GM08714 (cell line): ENCODE measurements at regions not wholly inside any gene's neighbourhood (a gene's known extent, or its start where the extent isn't known, plus 50 kb on each side); places are given as distances from the start of the nearest gene placed in this dataset.
"Not testable (repeated sequence)": the region's sequence is repeated elsewhere in the genome, so short reads cannot be mapped to it uniquely, and the experiment has no call there.

Experiments used
- H3K4me3 ChIP-seq: fragments of 200-500 bp; sonication (Bioruptor generic); 2 replicates; pipeline ENCODE4 v1.5.1; 2014; ENCODE audit warnings: mild to moderate bottlenecking, low read length, inconsistent platforms
- ZNF274 ChIP-seq: IDR thresholded peaks from 2 replicates; pipeline ENCODE4 v1.6.1; 2012; ENCODE audit warnings: mild to moderate bottlenecking, low read depth, low read length

DNA sequence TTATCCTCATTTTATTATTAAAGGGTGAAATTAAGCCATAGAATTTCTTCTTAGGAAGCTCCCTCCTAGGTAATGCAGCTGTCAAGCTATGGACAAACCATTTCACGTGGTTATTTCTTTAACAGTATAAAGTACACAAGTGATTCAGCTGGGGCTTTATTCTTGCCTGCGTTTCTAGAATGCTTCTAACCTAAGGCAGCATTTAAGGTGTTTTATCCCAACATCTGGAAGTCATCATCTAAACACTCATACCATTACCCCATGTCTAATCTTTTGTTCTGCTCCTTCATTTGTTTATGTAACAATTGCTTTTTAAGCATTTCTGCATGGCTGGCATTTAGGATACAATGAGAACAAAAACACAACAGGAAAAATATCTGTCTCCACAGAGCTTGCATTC, 829.2 kb upstream of the ADAMTS5 start:
- no peak for TF ChIP-seq ZNF274
- H3K4me3 ChIP-seq, result no peak overlapping the region

- H3K4me3 ChIP-seq, result no peak overlapping the region
- no peak for TF ChIP-seq ZNF274
Observed at GRCh38 chr21:27795418-27795817, 828.5 kb upstream of the ADAMTS5 start.

- H3K4me3 ChIP-seq, result no peak overlapping the region
- TF ChIP-seq ZNF274, result no peak
Observed at GRCh38 chr21:27793901-27794300, 827.0 kb upstream of the ADAMTS5 start.

DNA sequence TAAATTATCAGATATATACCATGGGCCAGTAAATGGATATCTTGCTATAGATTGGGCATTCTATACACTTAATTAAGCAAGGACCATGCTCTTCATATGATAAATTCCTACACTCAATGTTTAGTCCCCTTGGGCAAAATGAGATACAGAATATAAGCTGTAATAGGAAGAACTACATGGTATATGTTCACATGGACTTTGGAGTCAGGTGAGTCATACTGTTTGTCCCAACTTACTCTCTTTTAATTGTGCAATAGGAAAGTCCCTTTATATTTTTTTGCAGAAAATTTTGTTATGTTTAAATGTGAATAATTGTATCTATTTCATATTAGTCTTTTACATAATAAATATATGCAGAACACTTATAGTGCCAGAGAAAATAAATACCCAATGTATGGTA, 820.2 kb upstream of the ADAMTS5 start:
- H3K4me3 ChIP-seq, result no peak overlapping the region
- no peak for TF ChIP-seq ZNF274

DNA sequence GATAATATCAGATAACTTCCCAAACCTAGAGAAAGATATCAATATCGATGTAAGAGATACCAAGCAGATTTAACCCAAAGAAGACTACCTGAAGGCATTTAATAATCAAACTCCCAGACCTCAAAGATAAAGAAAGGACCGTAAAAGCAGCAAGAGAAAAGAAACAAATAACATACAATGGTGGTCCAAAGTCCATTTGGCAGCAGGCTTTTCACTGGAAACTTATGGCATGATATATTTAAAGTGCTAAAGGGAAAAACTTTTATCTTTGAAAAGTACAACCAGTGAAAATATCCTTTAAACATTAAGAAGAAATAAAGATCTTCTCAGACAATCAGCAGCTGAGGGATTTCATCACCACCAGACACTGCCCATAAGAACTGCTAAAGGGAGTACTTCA, 812.7 kb upstream of the ADAMTS5 start:
- TF ChIP-seq ZNF274, result no peak
- H3K4me3 ChIP-seq, result no peak overlapping the region

- no peak for TF ChIP-seq ZNF274
- no peak overlapping the region for H3K4me3 ChIP-seq
Observed at GRCh38 chr21:27776925-27777553, 810.2 kb upstream of the ADAMTS5 start.

- TF ChIP-seq ZNF274, result no peak
Observed at GRCh38 chr21:27772816-27773215, 805.9 kb upstream of the ADAMTS5 start.

DNA sequence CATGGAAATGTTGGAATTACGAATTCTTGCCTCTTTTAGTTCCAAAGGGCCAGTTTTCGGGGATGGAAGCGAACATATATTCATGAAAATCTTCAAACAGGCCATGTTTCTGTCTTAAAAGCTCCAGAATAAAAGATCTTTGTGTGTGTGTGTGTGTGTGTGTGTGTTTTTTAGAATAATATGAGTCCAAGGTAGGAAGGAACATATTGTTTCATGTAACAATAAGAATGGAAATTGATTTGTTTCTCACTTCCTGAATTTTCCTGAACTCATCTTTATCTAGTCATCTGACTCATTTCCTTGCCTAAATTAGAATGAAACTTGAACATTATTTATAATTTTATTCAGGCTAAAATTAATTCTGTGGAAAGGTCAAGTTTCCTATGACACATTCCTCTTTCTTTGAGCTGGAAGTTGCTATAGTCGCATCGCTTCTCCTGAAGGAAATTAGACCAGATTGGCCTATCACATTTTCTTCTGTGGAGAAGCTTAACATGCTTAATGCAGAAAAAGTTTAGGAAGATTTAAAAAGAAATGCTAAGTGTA, 805.1 kb upstream of the ADAMTS5 start:
- TF ChIP-seq ZNF274, result no peak
- H3K4me3 ChIP-seq, result no peak overlapping the region

More at GRCh38 chr21:27772816-27773215, 805.9 kb upstream of the ADAMTS5 start:
- no peak overlapping the region for H3K4me3 ChIP-seq

GRCh38 chr21:27769763-27770162, 802.9 kb upstream of the ADAMTS5 start:
- TF ChIP-seq ZNF274, result no peak
- no peak overlapping the region for H3K4me3 ChIP-seq

- H3K4me3 ChIP-seq, result not testable (repeated sequence)
Observed at GRCh38 chr21:27768046-27768637, 801.3 kb upstream of the ADAMTS5 start.

DNA sequence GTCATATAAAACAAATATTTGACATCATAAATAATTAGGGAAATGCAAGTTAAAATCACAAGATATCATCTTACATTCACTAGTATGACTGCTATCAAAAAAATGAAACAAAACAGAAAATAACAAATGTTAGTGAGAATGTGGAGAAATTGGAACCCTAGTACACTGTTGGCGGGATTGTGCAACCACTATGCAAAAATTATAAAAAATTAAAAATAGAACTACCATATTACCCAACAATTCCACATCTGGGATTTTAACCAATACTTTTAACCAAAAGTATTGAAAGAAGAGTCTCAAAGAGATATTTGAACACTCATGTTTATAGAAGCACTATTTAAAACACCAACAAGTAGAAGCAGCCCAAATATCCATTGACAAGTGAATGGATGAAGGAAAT, 797.2 kb upstream of the ADAMTS5 start:
- H3K4me3 ChIP-seq, result no peak overlapping the region
- no peak for TF ChIP-seq ZNF274

GRCh38 chr21:27761623-27762022, 794.7 kb upstream of the ADAMTS5 start:
- H3K4me3 ChIP-seq, result no peak overlapping the region
- no peak for TF ChIP-seq ZNF274

GRCh38 chr21:27759820-27760219, 792.9 kb upstream of the ADAMTS5 start:
- no peak for TF ChIP-seq ZNF274
- no peak overlapping the region for H3K4me3 ChIP-seq

DNA sequence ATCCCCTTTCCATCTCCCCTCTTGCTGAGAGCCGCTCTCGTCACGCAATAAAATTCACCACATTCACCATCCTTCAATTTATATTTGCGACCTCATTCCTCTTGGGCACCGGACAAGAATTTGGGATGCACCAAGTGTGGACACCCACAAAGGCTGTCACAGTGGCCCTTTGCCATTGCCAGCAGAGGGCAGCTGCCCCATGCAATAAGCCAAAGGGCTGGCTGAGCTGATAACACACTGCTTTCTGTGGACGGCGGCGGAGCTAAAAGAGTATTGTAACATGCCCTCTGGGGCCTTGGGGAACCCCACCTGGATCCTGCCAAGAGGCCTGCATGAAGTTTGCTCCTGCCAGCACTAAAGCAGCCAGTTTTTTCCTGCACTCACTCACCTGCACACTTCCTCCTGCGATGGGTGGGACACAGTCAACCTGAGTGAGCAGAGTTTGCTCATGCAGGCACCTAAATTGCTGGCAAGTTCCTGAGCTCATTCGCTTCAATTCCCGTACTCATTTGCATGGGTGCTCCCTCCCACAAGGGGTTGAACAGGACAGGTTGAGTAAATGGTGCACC, 792.3 kb upstream of the ADAMTS5 start:
- TF ChIP-seq ZNF274, result no peak
- no peak overlapping the region for H3K4me3 ChIP-seq

GRCh38 chr21:27756191-27756590, 789.3 kb upstream of the ADAMTS5 start:
- no peak overlapping the region for H3K4me3 ChIP-seq
- TF ChIP-seq ZNF274, result no peak
